ENCODE measurements at regions not wholly inside any gene's neighbourhood (a gene's known extent, or its start where the extent isn't known, plus 50 kb on each side); places are given as distances from the start of the nearest gene placed in this dataset.

DNA sequence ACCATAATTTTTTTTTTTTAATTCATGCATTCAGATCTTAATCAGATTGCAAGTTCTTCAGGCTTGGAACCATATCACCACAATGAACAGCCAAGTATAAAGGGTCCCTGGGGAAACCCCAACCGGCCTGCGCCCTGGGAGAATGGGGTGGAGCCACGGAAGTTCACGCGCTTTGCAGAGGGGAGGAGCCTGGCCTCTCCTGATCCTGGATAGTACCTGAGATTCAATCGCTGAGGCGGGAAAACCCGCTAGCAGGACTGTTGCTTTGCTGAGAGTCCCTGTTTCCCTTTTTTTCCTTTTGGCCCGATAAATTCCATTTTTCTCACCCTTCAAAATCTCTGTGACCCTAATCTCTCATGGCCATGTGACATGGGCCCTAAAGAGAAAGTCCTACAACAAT is 385.1 kb downstream of the IRS2 start:
- TF ChIP-seq, protein P1, sequence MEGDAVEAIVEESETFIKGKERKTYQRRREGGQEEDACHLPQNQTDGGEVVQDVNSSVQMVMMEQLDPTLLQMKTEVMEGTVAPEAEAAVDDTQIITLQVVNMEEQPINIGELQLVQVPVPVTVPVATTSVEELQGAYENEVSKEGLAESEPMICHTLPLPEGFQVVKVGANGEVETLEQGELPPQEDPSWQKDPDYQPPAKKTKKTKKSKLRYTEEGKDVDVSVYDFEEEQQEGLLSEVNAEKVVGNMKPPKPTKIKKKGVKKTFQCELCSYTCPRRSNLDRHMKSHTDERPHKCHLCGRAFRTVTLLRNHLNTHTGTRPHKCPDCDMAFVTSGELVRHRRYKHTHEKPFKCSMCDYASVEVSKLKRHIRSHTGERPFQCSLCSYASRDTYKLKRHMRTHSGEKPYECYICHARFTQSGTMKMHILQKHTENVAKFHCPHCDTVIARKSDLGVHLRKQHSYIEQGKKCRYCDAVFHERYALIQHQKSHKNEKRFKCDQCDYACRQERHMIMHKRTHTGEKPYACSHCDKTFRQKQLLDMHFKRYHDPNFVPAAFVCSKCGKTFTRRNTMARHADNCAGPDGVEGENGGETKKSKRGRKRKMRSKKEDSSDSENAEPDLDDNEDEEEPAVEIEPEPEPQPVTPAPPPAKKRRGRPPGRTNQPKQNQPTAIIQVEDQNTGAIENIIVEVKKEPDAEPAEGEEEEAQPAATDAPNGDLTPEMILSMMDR (IDR thresholded peaks at IDR 0.05 in 2 of 3, conservative IDR thresholded peaks at IDR 0.05 in 1 of 3; ENCODE audit: borderline replicate concordance in 1 of 3, insufficient read depth in 1 of 3, low read depth in 2 of 3, low read length in 2 of 3): no peak
- no peak for TF ChIP-seq POLR2AphosphoS5 (IDR thresholded peaks at IDR 0.05; ENCODE audit: low read depth, low read length)
- TF ChIP-seq, protein P2, sequence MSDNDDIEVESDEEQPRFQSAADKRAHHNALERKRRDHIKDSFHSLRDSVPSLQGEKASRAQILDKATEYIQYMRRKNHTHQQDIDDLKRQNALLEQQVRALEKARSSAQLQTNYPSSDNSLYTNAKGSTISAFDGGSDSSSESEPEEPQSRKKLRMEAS (IDR thresholded peaks at IDR 0.05): no peak

Data from HCT116 (cell line).